ENCODE measurements at regions not wholly inside any gene's neighbourhood (a gene's known extent, or its start where the extent isn't known, plus 50 kb on each side); places are given as distances from the start of the nearest gene placed in this dataset.
"Not testable (repeated sequence)": the region's sequence is repeated elsewhere in the genome, so short reads cannot be mapped to it uniquely, and the experiment has no call there.

GRCh38 chr6:76768556-76768955, 694.7 kb downstream of the HTR1B start:
- no peak for ATAC-seq
- no peak for DNase-seq (ENCODE audit: low spot score)
- intact Hi-C loops (cut with DNase I): no loop called here

GRCh38 chr6:76764057-76764456, 691.6 kb upstream of the IMPG1 start:
- DNase-seq (ENCODE audit: low spot score) (no peak), ATAC-seq (no peak)
- intact Hi-C loops (cut with DNase I): no loop called here

DNA sequence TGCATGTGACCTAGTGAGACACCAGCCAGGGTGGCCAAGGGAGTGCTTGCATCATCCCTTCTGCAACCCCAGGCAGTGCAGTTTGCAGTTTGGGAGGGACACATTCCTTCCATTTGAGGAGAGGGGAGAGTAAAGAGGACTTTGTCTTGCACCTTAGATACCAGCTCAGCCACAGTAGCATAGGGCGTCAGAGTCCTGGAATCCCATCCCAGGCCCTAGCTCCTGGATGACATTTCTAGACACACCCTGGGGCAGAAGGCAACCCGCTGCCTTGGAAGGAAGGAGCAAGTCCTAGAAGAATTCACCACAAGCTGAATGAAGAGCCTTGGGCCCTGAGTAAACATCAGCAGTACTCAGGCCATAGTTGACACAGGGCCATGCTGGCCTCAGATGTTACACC, 680.4 kb upstream of the IMPG1 start:
- ATAC-seq: peak; percentile 84
- no peak for DNase-seq (ENCODE audit: low spot score)
- intact Hi-C loops (cut with DNase I): no loop called here

DNA sequence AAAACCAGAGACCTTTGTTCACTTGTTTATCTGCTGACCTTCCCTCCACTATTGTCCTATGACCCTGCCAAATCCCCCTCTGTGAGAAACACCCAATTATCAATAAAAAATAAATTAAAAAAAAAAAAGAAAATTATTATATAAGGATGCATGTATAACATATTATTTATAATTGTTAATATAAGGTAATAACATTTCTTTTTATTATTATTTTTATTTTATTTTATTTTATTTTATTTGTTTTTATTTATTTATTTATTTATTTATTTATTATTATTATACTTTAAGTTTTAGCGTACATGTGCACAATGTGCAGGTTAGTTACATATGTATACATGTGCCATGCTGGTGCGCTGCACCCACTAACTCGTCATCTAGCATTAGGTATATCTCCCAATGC, 672.9 kb upstream of the IMPG1 start:
- ATAC-seq; DNase-seq (ENCODE audit: low spot score); intact Hi-C loops (cut with DNase I): not testable (repeated sequence)

GRCh38 chr6:76744151-76744720, 671.8 kb upstream of the IMPG1 start:
- ATAC-seq: not testable (repeated sequence)

DNA sequence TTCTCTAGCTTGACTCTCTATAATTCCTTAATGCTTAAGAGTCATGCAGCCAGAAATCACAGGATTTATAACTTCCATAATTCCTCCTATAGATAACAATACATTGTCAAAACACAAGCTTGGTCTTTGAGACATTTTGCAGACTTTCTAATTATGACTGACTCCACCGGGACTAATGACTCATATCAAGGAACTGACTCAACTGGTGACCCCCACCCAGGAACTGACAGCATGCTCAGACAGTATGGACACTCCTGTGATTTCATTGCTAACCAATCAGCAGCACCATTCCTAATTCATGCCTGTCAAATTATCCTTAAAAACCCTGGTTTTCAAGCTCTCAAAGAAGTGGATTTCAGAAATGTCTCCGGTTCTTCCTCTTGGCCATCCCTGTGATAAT, 670.5 kb upstream of the IMPG1 start:
- no peak for ATAC-seq
- no peak for DNase-seq (ENCODE audit: low spot score)
- intact Hi-C loops (cut with DNase I): no loop called here

More at GRCh38 chr6:76744151-76744720, 671.8 kb upstream of the IMPG1 start:
- DNase-seq (ENCODE audit: low spot score); intact Hi-C loops (cut with DNase I): not testable (repeated sequence)

GRCh38 chr6:76719449-76719848, 647.0 kb upstream of the IMPG1 start:
- no peak for DNase-seq (ENCODE audit: low spot score)
- intact Hi-C loops (cut with DNase I): no loop called here
- no peak for ATAC-seq

DNA sequence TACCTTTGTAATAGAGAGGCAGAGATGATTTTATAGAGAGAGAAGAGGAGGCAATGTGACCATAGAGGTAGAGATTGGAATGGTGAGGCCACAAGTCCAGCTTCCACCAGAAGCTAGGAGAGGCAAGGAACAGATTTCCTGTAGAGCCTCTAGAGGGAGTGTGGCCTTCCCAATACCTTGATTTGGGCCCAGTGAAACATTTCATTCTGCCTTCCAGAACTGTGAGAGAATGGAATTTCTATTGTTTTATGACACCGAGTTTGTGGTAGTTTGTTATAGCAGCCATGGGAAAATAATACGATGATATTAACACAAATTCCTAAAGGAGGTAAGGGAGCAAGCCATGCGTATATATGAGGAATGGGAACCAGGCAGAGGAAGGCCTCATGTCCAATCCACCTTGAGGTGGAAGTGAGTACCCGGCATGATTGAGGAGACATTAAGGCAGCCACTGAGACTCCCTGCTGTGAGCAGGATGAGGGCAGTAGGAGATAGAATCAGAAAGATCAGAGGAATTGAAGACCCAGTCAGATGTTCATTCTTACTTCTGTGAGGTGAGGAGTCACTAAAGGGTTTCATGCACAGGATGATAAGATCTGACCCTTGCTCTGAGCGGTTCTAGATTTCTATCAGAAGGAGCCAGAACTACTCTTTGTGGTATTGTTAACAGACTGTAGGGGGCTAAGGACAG, 636.3 kb upstream of the IMPG1 start:
- intact Hi-C loops (cut with DNase I): no loop called here
- no peak for DNase-seq (ENCODE audit: low spot score)
- ATAC-seq: no peak

- intact Hi-C loops (cut with DNase I): no loop called here
- ATAC-seq (no peak), DNase-seq (ENCODE audit: low spot score) (no peak)
Observed at GRCh38 chr6:76707630-76708029, 635.2 kb upstream of the IMPG1 start.

GRCh38 chr6:76706631-76707030, 634.2 kb upstream of the IMPG1 start:
- ATAC-seq: no peak

GRCh38 chr6:76706086-76706485, 633.6 kb upstream of the IMPG1 start:
- ATAC-seq: no peak
- intact Hi-C loops (cut with DNase I): no loop called here

More at GRCh38 chr6:76706631-76707030, 634.2 kb upstream of the IMPG1 start:
- intact Hi-C loops (cut with DNase I): no loop called here
- DNase-seq (ENCODE audit: low spot score): no peak

GRCh38 chr6:76703786-76704185, 631.3 kb upstream of the IMPG1 start:
- DNase-seq (ENCODE audit: low spot score): no peak
- intact Hi-C loops (cut with DNase I): no loop called here
- no peak for ATAC-seq

More at GRCh38 chr6:76706086-76706485, 633.6 kb upstream of the IMPG1 start:
- DNase-seq (ENCODE audit: low spot score): no peak

- no peak for ATAC-seq
- no peak for DNase-seq (ENCODE audit: low spot score)
- intact Hi-C loops (cut with DNase I): no loop called here
Observed at GRCh38 chr6:76703285-76703684, 630.8 kb upstream of the IMPG1 start.

DNA sequence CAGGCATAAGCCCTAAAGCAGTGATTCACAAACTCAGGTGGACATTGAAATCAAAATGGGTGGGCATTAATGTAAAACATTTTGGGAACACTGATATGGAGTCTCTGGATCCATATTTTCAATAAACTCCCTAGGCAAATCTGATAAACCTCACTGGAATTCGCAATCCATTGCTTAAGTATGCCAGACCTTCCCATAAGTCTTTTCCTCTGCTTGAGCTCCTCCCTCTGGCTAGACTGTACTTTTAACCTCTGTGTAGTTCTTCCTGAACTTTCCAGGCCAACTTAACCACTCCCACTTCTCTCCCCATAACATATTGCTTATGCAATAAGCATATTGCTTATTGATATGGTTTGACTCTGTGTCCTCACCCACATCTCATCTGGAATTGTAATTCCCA, 629.7 kb upstream of the IMPG1 start:
- intact Hi-C loops (cut with DNase I): no loop called here
- ATAC-seq (no peak), DNase-seq (ENCODE audit: low spot score) (no peak)

GRCh38 chr6:76701610-76702009, 629.1 kb upstream of the IMPG1 start:
- no peak for DNase-seq (ENCODE audit: low spot score)
- intact Hi-C loops (cut with DNase I): no loop called here
- no peak for ATAC-seq

DNA sequence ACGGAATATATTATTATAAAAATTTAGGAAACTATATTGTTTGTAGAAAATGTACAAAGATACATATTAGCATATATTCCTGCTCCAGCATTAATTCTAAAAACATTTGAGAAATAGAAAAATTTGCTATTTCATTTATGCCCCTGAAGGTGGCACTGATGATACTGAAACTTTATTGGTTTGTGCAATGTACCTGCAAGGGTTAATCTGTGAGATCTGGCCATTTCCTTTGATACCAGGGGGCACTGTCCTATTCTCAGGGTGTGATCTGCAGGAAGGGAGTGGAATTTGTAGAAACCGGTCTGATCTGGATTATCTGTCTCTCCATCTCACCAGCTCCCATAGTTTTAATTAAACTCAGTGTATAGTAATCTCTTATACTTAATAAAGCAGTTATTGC, 625.1 kb upstream of the IMPG1 start:
- intact Hi-C loops (cut with DNase I): no loop called here
- ATAC-seq: no peak

GRCh38 chr6:76694795-76695194, 622.3 kb upstream of the IMPG1 start:
- ATAC-seq (no peak), DNase-seq (ENCODE audit: low spot score) (no peak)
- intact Hi-C loops (cut with DNase I): no loop called here

More for the DNA sequence above, 625.1 kb upstream of the IMPG1 start:
- no peak for DNase-seq (ENCODE audit: low spot score)

- no peak for ATAC-seq
- intact Hi-C loops (cut with DNase I): no loop called here
- DNase-seq (ENCODE audit: low spot score): no peak
Observed at GRCh38 chr6:76684875-76685274, 612.4 kb upstream of the IMPG1 start.

- intact Hi-C loops (cut with DNase I): no loop called here
- DNase-seq (ENCODE audit: low spot score) (no peak), ATAC-seq (no peak)
Observed at GRCh38 chr6:76683985-76684384, 611.5 kb upstream of the IMPG1 start.

DNA sequence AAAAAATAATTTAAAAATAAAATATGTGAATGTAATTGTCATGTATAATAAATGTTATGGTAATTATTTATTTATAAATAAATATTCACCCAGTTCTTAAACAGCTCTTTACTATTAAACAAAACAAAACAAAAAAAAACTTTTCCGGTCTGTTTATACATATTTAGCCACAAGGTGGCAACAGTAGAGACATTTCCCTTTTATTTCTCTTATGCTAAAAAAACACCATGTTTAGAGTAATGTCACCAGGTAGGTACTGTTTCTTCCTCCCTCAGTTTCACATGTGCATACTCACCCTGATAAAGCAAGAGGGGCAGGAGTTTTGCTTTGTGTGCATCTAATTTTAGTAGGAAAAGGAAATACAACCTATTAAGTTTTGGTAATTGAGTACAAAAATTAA, 610.4 kb upstream of the IMPG1 start:
- DNase-seq (ENCODE audit: low spot score) (no peak), ATAC-seq (no peak)
- intact Hi-C loops (cut with DNase I): no loop called here

DNA sequence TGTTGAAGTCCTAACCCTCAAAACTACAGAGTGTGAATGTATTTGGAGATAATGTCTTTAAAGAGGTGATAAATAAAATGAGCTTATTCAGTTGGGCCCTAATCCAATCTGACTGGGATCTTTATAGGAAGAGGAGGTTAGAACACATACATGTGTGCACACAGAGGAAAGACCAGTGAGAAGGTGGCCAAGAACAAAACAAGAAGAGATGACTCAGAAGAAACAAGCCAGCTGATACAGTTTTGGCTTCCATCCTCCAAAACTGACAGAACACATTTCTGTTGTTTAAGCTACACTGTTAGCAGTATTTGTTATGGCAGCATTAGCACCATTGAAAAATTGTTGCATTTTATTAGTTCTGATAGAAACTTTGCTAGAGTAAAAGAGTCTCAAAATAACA, 609.3 kb upstream of the IMPG1 start:
- ATAC-seq: no peak
- intact Hi-C loops (cut with DNase I): no loop called here
- no peak for DNase-seq (ENCODE audit: low spot score)

Measured in sciatic nerve (tissue), 2 donors.